K562 (cell line): ENCODE measurements at regions not wholly inside any gene's neighbourhood (a gene's known extent, or its start where the extent isn't known, plus 50 kb on each side); places are given as distances from the start of the nearest gene placed in this dataset.

Experiments used
- ATAC-seq: fragments of 200-7000 bp; cut with Tn5 transposase; 3 replicates; pipeline ENCODE4 v1.9.1; 2020; ENCODE audit warnings: moderate library complexity
- BruUV-seq: library from RNA; stranded (reverse); fragments of 400-500 nt; replicated peaks from 2 replicates; lab custom pipeline; 2021; lab: Mats Ljungman, UMichigan
- CTCF ChIA-PET: fragments of 300-600 bp; formaldehyde crosslinking; extraction: SDS; loops from one replicate; lab custom pipeline; 2021; ENCODE audit warnings: low intra/inter-chr PET ratio; lab: Yijun Ruan, JAX
- POLR2A ChIA-PET: fragments of 300-600, 350-650 bp; sonication (Branson Sonifier 250); formaldehyde crosslinking; extraction: SDS; loops from one replicate; lab custom pipeline; 2021; ENCODE audit warnings: antibody characterized with exemption, inconsistent platforms; lab: Yijun Ruan, JAX
- DNase-seq, 4 experiments: peaks; one replicate each; pipeline versions ENCODE4 v3.0.0 to v3.0.0-alpha.2; 2011 to 2018; ENCODE audit warnings: low spot score in 3 of 4, mixed read lengths in 3 of 4; ENCODE audit errors: extremely low read depth in 1 of 4
- FAIRE-seq: peaks from 2 replicates; lab custom pipeline; 2011; peaks lifted over from hg19 to GRCh38; lab: Jason Lieb, UNC
- H2AFZ ChIP-seq: 2 replicates; pipeline ENCODE4 v1.6.0; 2011; ENCODE audit warnings: low read depth, low read length, control low read depth, inconsistent platforms
- H3K27ac ChIP-seq: fragments of 200-600 bp; 3 replicates; pipeline ENCODE4 v1.8.0; 2011; ENCODE audit warnings: low read depth, mild to moderate bottlenecking, control low read depth, inconsistent platforms, low read length, moderate library complexity, mixed read lengths; ENCODE audit errors: extremely low read depth
- H3K27me3 ChIP-seq, 2 experiments: fragments of 300-600 bp in 1 of 2; 2 replicates in 1 of 2; 3 replicates in 1 of 2; pipeline versions ENCODE4 v1.6.0 to v1.8.0; 2011; ENCODE audit warnings: inconsistent platforms in 2 of 2, low read length in 2 of 2, mild to moderate bottlenecking in 1 of 2, mixed read lengths in 1 of 2, moderate library complexity in 1 of 2; ENCODE audit not compliant: control insufficient read depth in 2 of 2, insufficient read depth in 2 of 2
- H3K36me3 ChIP-seq: fragments of 300-600 bp; 3 replicates; pipeline ENCODE4 v1.8.0; 2011; ENCODE audit warnings: mild to moderate bottlenecking, low read length, inconsistent platforms; ENCODE audit not compliant: control insufficient read depth, insufficient read depth
- H3K4me1 ChIP-seq, 2 experiments: fragments of 200-600 bp in 1 of 2; replicated peaks in 1 of 2; 2 replicates in 1 of 2; 3 replicates in 1 of 2; pipeline versions ENCODE4 v1.5.1 to v1.8.0; 2011; ENCODE audit warnings: inconsistent platforms in 2 of 2, low read length in 2 of 2, mild to moderate bottlenecking in 1 of 2, mixed read lengths in 1 of 2, moderate library complexity in 1 of 2; ENCODE audit not compliant: control insufficient read depth in 2 of 2, insufficient read depth in 2 of 2
- H3K4me2 ChIP-seq: 2 replicates; pipeline ENCODE4 v1.6.1; 2011; ENCODE audit warnings: low read length, control low read depth, inconsistent platforms, mixed read lengths; ENCODE audit not compliant: insufficient read depth
- H3K4me3 ChIP-seq: fragments of 200-600 bp; sonication (generic), shearing (Covaris generic); 2 replicates; pipeline ENCODE4 v1.5.1; 2016; ENCODE audit warnings: control low read depth, inconsistent platforms
- H3K79me2 ChIP-seq: fragments of 200-600 bp; 3 replicates; pipeline ENCODE4 v1.8.0; 2011; ENCODE audit warnings: low read length, inconsistent platforms; ENCODE audit not compliant: control insufficient read depth, insufficient read depth
- H3K9ac ChIP-seq, 2 experiments: 2 replicates each; pipeline versions ENCODE4 v1.6.0 to v1.6.1; 2011; ENCODE audit warnings: low read depth in 2 of 2, low read length in 2 of 2, control low read depth in 1 of 2, inconsistent platforms in 1 of 2, mild to moderate bottlenecking in 1 of 2, mixed read lengths in 1 of 2; ENCODE audit not compliant: insufficient read depth in 1 of 2
- H3K9me1 ChIP-seq: one replicate; pipeline ENCODE4 v1.6.0; 2011; ENCODE audit warnings: inconsistent platforms, mild to moderate bottlenecking, low read length, moderate library complexity; ENCODE audit not compliant: control insufficient read depth, insufficient read depth
- H3K9me3 ChIP-seq: replicated peaks from 2 replicates; pipeline ENCODE4 v1.5.1; 2011; ENCODE audit warnings: low read depth, low read length, inconsistent platforms; ENCODE audit not compliant: control insufficient read depth, insufficient read depth
- H4K20me1 ChIP-seq: replicated peaks from 2 replicates; pipeline ENCODE4 v1.6.1; 2011; ENCODE audit warnings: low read length, inconsistent platforms, mixed read lengths; ENCODE audit not compliant: control insufficient read depth, insufficient read depth
- BRF1 ChIP-seq: IDR thresholded peaks from 3 replicates; pipeline ENCODE4 v1.6.1; 2011; ENCODE audit warnings: borderline replicate concordance, mild to moderate bottlenecking; ENCODE audit not compliant: insufficient read length; ENCODE audit errors: extremely low read depth
- ETS2 ChIP-seq: IDR thresholded peaks from 2 replicates; pipeline ENCODE4 v1.6.1; 2016; ENCODE audit warnings: borderline replicate concordance, missing genetic modification characterization, mild to moderate bottlenecking, moderate library complexity, missing compliant biosample characterization; ENCODE audit not compliant: poor library complexity, severe bottlenecking
- EWSR1 ChIP-seq: fragments of 450-650 bp; IDR thresholded peaks from 2 replicates; pipeline ENCODE4 v1.6.1; 2018; ENCODE audit warnings: borderline replicate concordance, mild to moderate bottlenecking, low read depth, moderate library complexity; ENCODE audit not compliant: partially characterized antibody
- HCFC1 ChIP-seq: IDR thresholded peaks from 2 replicates; pipeline ENCODE4 v1.6.1; 2012; ENCODE audit warnings: low read depth, low read length, improper control_type of control experiment
- IRF2 ChIP-seq: sonication (generic); formaldehyde crosslinking; IDR thresholded peaks from 2 replicates; pipeline ENCODE4 v1.8.1; 2022; ENCODE audit warnings: mild to moderate bottlenecking, missing genetic modification reagents
- MAFF ChIP-seq: IDR thresholded peaks from 2 replicates; pipeline ENCODE4 v1.6.1; 2012; ENCODE audit warnings: low read length, improper control_type of control experiment
- MYBL2 ChIP-seq, 2 experiments: fragments of 450-650 bp in 1 of 2; sonication (generic) in 1 of 2; formaldehyde crosslinking in 1 of 2; IDR thresholded peaks; 2 replicates each; pipeline versions ENCODE4 v1.6.1 to v1.8.1; 2017 to 2022; ENCODE audit warnings: borderline replicate concordance in 1 of 2, inconsistent platforms in 1 of 2, low read depth in 1 of 2, mild to moderate bottlenecking in 1 of 2, missing genetic modification reagents in 1 of 2, moderate library complexity in 1 of 2
- MYC ChIP-seq, 2 experiments: fragments of 250-450 bp in 1 of 2; sonication (Bioruptor Pico) in 1 of 2; IDR thresholded peaks; 2 replicates each; pipeline versions ENCODE4 v1.5.1 to v1.6.1; 2012 to 2021; ENCODE audit warnings: low read depth in 2 of 2, borderline replicate concordance in 1 of 2, improper control_type of control experiment in 1 of 2, low read length in 1 of 2, mild to moderate bottlenecking in 1 of 2, moderate library complexity in 1 of 2
- PRPF4 ChIP-seq: fragments of 200-400 bp; formaldehyde crosslinking; IDR thresholded peaks from one replicate; pipeline ENCODE4 v1.6.1; 2017; ENCODE audit warnings: low read length, low read depth, mild to moderate bottlenecking; ENCODE audit not compliant: insufficient read depth, poor library complexity, severe bottlenecking
- SAP30 ChIP-seq: fragments of 200-600 bp; sonication (generic); IDR thresholded peaks from 2 replicates; pipeline ENCODE4 v1.6.1; 2012; ENCODE audit warnings: borderline replicate concordance, low read depth, mild to moderate bottlenecking, moderate library complexity, low read length, control low read depth, inconsistent platforms; ENCODE audit not compliant: insufficient read depth, poor library complexity, severe bottlenecking
- SPI1 ChIP-seq: IDR thresholded peaks from 2 replicates; pipeline ENCODE4 v1.6.1; 2011; ENCODE audit warnings: low read depth, low read length, control low read depth, borderline replicate concordance
- TBL1XR1 ChIP-seq, 2 experiments: IDR thresholded peaks; 2 replicates each; pipeline ENCODE4 v1.6.1; 2012; ENCODE audit warnings: improper control_type of control experiment in 2 of 2, low read length in 2 of 2, mild to moderate bottlenecking in 1 of 2
- TEAD4 ChIP-seq, 2 experiments: sonication (generic) in 1 of 2; formaldehyde crosslinking in 1 of 2; IDR thresholded peaks; 2 replicates each; pipeline versions ENCODE4 v1.6.1 to v1.8.0; 2012 to 2022; ENCODE audit warnings: borderline replicate concordance in 1 of 2, inconsistent platforms in 1 of 2, low read length in 1 of 2, mild to moderate bottlenecking in 1 of 2, missing genetic modification reagents in 1 of 2
- ZBTB11 ChIP-seq, 3 experiments: fragments of 200-800 bp in 1 of 3; fragments of 250-450 bp in 1 of 3; fragments of 450-650 bp in 1 of 3; sonication (Bioruptor Pico) in 1 of 3; sonication (Bioruptor generic) in 1 of 3; formaldehyde crosslinking in 1 of 3; IDR thresholded peaks; 2 replicates each; pipeline versions ENCODE4 v1.6.1 to v1.8.0; 2016 to 2022; ENCODE audit warnings: mild to moderate bottlenecking in 2 of 3, missing genetic modification characterization in 2 of 3, missing compliant biosample characterization in 1 of 3, moderate library complexity in 1 of 3
- ZNF197 ChIP-seq: fragments of 200-800 bp; sonication (Bioruptor generic); IDR thresholded peaks from 2 replicates; pipeline ENCODE4 v1.6.1; 2016; ENCODE audit warnings: low read depth, missing genetic modification characterization, missing compliant biosample characterization
- WGBS: fragments of 100-300 bp; shearing (Covaris generic); methylation state at CpG from one replicate; pipeline ENCODE4 v1.1.6; 2016; ENCODE audit warnings: low coverage, mixed read lengths; ENCODE audit not compliant: insufficient coverage; ENCODE audit errors: missing lambda C conversion rate; 5-methylcytosine and 5-hydroxymethylcytosine counted together
- in situ Hi-C: fragments of 300-500 bp; cut with MboI; formaldehyde crosslinking; loops from 4 replicates; pipeline ENCODE4 v1.15.0; 2018; ENCODE audit warnings: inconsistent platforms, mixed read lengths
- intact Hi-C: fragments of 100-400 bp; cut with micrococcal nuclease; formaldehyde crosslinking; loops from 2 replicates; pipeline ENCODE4 v1.14.2; 2022
- TF ChIP-seq, protein P1 (sequence below): fragments of 450-650 bp; formaldehyde crosslinking; IDR thresholded peaks from 2 replicates; pipeline ENCODE4 v1.4.0; 2020; ENCODE audit warnings: mild to moderate bottlenecking, moderate library complexity

- Histone ChIP-seq H3K4me3 (no peak overlapping the region), H2AFZ (no peak overlapping the region), H3K9me3 (no peaks in the 10 kb centered on the region), H3K27ac (no peak overlapping the region), H3K9me1 (no peaks in the 10 kb centered on the region), H3K36me3 (no peaks in the 10 kb centered on the region), H3K9ac (no peak overlapping the region), H3K27me3 (no peaks in the 10 kb centered on the region), H3K4me2 (no peak overlapping the region), H4K20me1 (no peaks in the 10 kb centered on the region), H3K4me1 (no peaks in the 10 kb centered on the region), H3K79me2 (no peaks in the 10 kb centered on the region)
- WGBS, result 0% methylated on average over 2 of the region's 2 CpGs
- POLR2A ChIA-PET, result no interaction called here
- CTCF ChIA-PET, result no interaction called here
- no peak for DNase-seq
- intact Hi-C loops (no loop called here), in situ Hi-C loops (no loop called here)
- ATAC-seq, result no peak
- no TSS peak for BruUV-seq
- FAIRE-seq, result no peak
- TF ChIP-seq TBL1XR1 (IDR thresholded peaks at IDR 0.05; ENCODE audit: low read length in 2 of 2), result no peak
- TF ChIP-seq, protein P1, sequence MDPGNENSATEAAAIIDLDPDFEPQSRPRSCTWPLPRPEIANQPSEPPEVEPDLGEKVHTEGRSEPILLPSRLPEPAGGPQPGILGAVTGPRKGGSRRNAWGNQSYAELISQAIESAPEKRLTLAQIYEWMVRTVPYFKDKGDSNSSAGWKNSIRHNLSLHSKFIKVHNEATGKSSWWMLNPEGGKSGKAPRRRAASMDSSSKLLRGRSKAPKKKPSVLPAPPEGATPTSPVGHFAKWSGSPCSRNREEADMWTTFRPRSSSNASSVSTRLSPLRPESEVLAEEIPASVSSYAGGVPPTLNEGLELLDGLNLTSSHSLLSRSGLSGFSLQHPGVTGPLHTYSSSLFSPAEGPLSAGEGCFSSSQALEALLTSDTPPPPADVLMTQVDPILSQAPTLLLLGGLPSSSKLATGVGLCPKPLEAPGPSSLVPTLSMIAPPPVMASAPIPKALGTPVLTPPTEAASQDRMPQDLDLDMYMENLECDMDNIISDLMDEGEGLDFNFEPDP (CRISPR knock-in tag), result no peak
- no peak for TF ChIP-seq IRF2 (CRISPR knock-in tag)
- TF ChIP-seq SPI1, result 0 out of 2 replicates have a peak, but pooled peaks have one; percentile 11
- TF ChIP-seq MAFF, result no peak
- no peak for TF ChIP-seq EWSR1
- no peak for TF ChIP-seq ZNF197 (CRISPR knock-in tag)
- TF ChIP-seq MYBL2 (IDR thresholded peaks at IDR 0.05; ENCODE audit: low read depth), result no peak
- TF ChIP-seq MYBL2 (CRISPR knock-in tag; IDR thresholded peaks at IDR 0.05; ENCODE audit: borderline replicate concordance), result no peak
- TF ChIP-seq SAP30, result no peak
- TF ChIP-seq TEAD4 (IDR thresholded peaks at IDR 0.05; ENCODE audit: low read length), result no peak
- TF ChIP-seq TEAD4 (CRISPR knock-in tag; IDR thresholded peaks at IDR 0.05; ENCODE audit: borderline replicate concordance), result no peak
- peak in 1 of 3 experiments; percentile 25; a peak in 1 of 6 replicates for TF ChIP-seq ZBTB11 (CRISPR knock-in tag; IDR thresholded peaks at IDR 0.05)
- no peak for TF ChIP-seq PRPF4
- no peak for TF ChIP-seq BRF1
- TF ChIP-seq ETS2 (tag), result no peak
- no peak for TF ChIP-seq MYC (IDR thresholded peaks at IDR 0.05; ENCODE audit: low read depth, low read length)
- TF ChIP-seq MYC (CRISPR knock-in tag; IDR thresholded peaks at IDR 0.05; ENCODE audit: borderline replicate concordance, low read depth), result no peak
- TF ChIP-seq HCFC1, result no peak
These were observed 492.3 kb upstream of the PRMT6 start for GRCh38 chr1:106564192-106564591.
